Loucy (cell line): ENCODE measurements at regions not wholly inside any gene's neighbourhood (a gene's known extent, or its start where the extent isn't known, plus 50 kb on each side); places are given as distances from the start of the nearest gene placed in this dataset.

ENCODE experiments used
- EZH2phosphoT487 ChIP-seq: fragments of 200-600 bp; IDR thresholded peaks from 2 replicates; pipeline ENCODE4 v1.6.1; 2018; ENCODE audit warnings: antibody characterized with exemption, mild to moderate bottlenecking, moderate library complexity, borderline replicate concordance
- TF ChIP-seq, protein P1 (sequence below): fragments of 200-600 bp; sonication (generic); conservative IDR thresholded peaks from 2 replicates; pipeline ENCODE4 v1.5.1; 2014; ENCODE audit warnings: mild to moderate bottlenecking, antibody characterized with exemption, low read length

DNA sequence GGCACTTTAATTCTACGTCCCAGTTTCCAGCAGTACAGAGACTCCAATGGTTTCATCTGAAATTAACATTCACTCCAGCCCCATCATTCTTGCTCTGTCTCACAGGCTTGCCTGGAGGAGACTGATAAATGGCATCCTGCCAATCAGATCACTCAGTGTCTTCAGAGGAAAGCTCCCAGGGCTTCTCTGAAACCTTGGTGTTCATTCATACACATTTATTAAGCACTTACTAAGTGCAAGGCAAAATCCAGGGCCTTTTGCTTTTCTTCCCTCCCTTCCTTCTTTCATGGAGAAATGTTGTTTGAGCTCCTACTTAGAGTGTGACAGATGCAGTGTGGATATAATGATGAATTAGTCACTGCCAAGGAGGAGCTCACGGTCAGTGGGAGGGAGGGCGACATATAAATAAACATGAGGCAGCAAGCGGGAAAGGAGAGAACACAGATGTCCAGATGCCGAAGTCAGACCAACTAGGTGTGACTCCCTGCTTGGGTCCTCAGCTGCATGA is 106.7 kb upstream of the DTNBP1 start:
- TF ChIP-seq, protein P1, sequence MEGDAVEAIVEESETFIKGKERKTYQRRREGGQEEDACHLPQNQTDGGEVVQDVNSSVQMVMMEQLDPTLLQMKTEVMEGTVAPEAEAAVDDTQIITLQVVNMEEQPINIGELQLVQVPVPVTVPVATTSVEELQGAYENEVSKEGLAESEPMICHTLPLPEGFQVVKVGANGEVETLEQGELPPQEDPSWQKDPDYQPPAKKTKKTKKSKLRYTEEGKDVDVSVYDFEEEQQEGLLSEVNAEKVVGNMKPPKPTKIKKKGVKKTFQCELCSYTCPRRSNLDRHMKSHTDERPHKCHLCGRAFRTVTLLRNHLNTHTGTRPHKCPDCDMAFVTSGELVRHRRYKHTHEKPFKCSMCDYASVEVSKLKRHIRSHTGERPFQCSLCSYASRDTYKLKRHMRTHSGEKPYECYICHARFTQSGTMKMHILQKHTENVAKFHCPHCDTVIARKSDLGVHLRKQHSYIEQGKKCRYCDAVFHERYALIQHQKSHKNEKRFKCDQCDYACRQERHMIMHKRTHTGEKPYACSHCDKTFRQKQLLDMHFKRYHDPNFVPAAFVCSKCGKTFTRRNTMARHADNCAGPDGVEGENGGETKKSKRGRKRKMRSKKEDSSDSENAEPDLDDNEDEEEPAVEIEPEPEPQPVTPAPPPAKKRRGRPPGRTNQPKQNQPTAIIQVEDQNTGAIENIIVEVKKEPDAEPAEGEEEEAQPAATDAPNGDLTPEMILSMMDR: no peak
- no peak for TF ChIP-seq EZH2phosphoT487
